RCC 7860 (cell line): ENCODE measurements at regions not wholly inside any gene's neighbourhood (a gene's known extent, or its start where the extent isn't known, plus 50 kb on each side); places are given as distances from the start of the nearest gene placed in this dataset.
A peak's percentile ranks its signal among the peaks of the same experiment; 100 is the strongest.

Experiments used
- DNase-seq: peaks from one replicate; pipeline ENCODE4 v3.0.0-alpha.2; 2015; ENCODE audit warnings: low spot score
- FAIRE-seq: peaks from 2 replicates; lab custom pipeline; 2012; peaks lifted over from hg19 to GRCh38; lab: Jason Lieb, UNC

DNA sequence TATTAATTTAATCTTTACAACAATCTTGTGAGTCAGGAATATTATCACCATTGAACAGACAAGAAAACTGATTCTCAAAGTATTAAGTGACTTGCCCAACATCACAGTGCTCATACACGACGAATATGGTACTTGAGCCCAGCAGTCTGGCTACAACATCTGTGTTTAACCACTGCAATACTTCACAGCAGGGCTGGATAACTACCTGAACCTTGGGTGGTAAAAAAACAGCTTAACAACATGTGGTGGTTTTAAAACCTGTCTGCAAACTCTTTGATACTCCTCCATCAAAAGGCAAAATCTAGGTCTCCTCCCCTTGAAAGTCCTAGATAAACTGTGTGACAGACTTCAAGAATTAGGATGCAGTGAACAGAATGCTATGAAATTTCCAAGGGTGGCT, 424.6 kb upstream of the CADM1 start:
- DNase-seq, result no peak
- FAIRE-seq, result no peak

DNA sequence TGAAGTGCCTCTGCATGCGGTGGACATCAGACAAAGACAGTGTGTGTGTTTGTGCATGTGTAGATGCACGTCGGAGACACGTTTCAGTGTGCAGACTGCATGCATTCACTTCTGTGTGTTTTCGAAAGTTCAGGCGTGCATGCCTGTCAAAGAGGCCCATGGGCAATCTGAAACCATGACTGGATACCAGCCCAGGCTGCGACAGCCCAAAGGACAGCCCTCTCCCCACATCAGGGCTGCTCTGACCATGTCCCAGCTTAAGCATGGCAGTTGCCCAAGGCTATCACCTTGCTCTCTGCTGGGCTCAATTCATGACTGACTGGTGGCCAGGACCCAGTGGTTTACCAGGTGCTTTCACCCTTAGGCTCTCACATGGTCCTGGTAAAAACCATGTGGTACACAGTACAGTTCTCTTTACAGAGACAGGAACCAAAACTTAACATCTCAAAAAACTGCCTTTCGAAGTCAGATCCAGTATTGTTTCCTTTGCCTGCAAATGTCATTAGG, 423.7 kb upstream of the CADM1 start:
- no peak for DNase-seq
- FAIRE-seq, result no peak

DNA sequence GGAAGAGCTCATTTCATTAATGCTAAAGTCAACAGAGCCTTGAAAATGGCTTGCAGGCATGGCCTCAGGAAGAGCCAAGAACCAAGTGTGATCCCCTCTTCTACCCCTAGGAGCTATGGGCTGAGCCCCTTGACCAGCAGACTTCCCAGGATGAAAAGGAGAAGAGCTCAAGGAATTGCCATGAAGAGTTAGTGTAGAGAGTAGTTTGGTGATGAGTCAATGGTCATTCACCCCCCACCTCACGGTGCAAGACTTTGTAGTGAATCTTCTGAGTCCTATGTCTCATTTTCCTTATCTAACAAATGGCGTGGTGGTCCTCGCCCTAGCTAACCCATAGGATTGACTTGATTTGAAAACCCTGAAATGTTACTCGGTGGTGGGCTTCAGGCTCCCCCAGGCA, 422.4 kb upstream of the CADM1 start:
- no peak for FAIRE-seq
- DNase-seq, result peak; percentile 51

DNA sequence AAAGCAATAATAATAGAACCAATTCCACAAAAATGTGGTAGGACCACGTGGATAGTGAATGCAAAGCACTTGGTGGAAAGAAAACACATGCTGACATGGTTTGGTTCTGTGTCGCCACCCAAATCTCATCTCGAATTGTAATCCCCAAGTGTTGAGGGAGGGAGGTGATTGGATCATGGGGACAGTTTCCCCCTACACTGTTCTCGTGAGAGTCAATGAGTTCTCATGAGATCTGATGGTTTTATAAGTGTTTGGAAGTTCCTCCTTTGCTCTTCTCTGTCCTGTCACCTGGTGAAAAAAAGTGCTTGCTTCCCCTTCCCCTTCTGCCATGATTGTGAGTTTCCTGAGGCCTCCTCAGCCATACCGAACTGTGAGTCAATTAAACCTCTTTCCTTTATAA, 421.9 kb upstream of the CADM1 start:
- DNase-seq (no peak), FAIRE-seq (no peak)

DNA sequence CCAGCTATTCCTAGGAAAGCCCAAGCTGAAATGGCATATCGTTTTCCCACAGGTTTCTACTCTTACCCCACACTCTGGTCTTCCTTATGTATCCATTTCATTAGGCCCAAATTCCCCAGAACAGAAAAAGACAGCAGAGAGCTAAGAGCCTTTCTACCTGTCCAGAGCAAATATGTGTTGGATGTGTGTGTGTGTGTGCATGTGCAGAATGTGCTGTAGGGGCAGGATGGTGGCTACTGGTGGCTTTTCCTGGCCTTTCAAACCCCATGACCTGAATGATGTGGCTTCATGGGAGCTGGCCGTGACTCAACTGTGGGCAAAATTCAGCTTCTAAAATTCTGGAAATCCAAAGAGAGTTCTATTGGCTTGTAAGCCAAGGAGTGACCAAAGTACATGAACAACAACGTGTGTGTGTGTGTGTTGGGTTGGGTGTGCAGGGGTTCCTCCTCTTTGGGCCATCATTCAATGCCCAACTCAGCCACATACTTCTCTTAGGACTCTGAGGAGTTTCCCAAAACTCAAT, 421.4 kb upstream of the CADM1 start:
- DNase-seq, result peak; percentile 33
- no peak for FAIRE-seq

DNA sequence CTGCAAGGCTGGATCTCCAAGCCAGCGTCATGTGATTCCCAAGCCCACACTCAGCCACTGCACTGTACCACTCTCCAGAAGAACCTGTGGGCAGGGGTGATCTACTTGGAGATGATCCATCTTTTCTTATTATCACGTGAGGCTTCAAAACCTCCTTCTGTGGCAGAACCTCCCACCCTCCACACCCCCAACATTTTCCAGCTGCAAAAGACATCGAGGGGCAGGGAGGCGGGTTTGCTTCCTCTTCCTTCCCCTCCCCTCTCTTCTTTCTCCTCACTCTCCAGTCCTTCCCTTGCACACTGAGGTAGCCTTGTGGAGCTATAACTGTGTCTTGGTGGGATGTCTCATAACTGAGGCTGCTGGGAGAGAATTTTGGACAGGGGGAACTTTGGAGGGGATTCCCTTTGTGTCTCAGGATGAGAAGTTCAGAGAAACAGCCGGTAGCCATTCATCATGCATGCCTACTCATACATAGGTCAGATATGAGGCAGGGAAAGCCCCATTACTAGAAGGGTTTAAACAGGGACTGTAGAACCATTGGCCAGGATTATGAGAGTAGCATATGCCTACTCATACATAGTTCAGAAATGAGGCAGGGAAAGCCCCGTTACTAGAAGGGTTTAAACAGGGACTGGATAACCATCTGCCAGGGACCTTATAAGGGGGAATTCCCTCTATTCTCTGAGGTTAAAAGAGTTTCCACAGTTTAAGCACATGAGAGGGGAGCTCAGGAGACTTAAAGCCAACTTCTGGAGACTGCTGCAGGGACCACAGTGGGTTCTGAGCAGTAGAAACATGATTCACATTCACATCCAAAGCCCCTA, 420.7 kb upstream of the CADM1 start:
- FAIRE-seq (peak; percentile 90), DNase-seq (peak; percentile 98)

DNA sequence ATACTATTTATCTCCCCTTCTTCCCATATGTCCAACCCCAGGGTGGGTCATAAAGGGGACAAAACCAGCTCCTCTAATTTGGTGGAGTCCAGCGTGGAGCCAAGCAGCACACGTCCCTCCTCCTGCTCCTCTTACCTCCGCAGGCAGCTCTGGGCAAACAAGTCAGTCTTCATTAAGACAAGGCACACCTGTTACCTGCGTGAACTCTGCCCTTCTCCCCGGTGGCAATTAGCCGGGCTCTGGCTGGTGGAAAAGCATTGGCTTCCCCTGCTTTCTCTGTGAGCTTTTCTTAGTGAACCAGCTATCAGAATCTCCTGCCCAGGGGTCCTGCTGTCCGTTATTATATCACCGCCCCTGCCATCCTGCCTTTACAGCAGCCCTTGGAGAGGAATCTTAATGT, 418.7 kb upstream of the CADM1 start:
- FAIRE-seq (no peak), DNase-seq (no peak)

DNA sequence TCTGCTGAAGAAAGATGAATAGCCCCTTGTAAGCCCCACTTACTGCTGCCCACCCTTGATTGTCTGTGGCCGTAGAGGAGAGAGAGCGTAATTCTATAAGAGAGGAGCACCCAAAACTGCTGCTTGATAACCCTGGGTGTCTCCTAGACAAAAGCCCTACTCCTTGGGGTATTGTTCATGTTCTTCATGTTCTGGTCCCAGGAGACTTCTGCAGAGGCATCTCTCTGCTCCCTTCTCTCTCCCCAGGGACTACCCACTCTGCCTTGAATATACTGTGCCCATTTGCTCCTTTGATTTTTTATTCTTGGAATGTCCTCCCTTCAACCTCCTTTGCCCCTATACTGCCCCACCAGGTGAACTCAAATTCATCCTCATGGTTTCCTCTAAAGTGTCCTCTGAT, 417.8 kb upstream of the CADM1 start:
- FAIRE-seq, result no peak
- no peak for DNase-seq

DNA sequence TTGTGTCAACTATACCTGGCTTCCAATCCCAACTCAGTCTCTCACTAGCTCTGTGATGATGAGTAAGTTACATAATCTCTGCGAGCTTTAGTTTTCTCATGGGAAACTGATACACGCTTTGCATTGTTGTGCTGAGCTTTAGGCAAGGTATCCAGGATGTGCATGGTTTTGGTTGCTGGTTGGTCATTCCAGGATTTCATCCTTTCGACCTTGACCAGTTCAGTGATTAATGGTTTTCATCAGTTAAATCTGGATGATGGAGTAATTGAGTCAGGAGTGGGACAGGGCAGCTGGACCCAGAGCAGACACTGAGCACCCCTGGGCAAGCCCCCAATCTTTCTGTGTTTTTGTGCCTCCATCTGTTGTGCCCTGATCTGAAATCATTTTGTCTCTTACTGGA, 417.3 kb upstream of the CADM1 start:
- FAIRE-seq (no peak), DNase-seq (peak; percentile 69)

DNA sequence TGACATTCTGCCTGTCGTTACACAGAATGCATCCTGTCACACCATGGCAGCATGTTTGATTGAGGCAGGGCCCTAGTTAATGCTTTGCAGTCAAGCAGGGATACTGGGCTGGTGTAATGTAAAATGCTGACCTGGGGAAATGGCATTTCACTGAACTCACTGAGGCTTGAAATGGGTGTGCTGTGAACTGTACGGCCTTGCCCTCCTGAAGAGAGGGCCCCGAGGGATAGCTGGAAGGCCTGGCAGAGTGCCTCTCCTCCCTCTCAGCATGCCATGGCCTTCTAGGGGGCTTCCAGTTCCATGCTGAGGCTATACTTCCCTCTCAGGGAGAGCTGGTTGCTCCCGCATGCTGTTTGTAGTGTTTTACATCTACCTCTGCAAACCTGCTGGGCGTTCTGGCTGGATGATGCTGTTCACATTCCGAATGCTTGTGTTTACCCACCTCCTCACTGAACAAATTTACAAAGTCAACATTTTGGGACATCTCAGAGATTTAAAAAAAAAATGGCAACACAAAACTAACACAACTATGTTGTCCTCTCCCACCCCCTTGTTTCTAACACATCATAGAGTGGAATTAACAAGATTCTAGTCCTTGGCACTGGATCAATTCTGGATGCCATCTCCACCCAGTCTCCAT, 416.7 kb upstream of the CADM1 start:
- DNase-seq (peak; percentile 91), FAIRE-seq (peak; percentile 94)

DNA sequence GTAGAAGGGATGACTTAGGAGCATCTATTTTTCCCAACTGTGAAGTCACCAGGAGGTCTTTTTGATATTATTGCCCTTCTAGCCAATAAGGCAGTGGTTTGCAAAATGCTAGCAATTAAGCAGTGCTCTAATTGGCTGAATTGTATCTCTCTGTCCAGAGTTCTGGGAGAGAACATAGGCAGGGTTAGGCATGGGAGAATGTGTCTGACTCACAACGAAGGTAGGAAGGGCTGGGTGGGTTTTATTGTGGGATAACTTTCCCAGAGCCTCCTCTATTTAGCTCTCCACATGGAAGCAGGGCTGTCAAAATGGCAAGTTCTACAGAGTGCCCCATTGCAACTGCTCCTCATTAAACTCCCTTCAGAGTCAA, 415.9 kb upstream of the CADM1 start:
- FAIRE-seq, result peak; percentile 86
- DNase-seq, result peak; percentile 88

DNA sequence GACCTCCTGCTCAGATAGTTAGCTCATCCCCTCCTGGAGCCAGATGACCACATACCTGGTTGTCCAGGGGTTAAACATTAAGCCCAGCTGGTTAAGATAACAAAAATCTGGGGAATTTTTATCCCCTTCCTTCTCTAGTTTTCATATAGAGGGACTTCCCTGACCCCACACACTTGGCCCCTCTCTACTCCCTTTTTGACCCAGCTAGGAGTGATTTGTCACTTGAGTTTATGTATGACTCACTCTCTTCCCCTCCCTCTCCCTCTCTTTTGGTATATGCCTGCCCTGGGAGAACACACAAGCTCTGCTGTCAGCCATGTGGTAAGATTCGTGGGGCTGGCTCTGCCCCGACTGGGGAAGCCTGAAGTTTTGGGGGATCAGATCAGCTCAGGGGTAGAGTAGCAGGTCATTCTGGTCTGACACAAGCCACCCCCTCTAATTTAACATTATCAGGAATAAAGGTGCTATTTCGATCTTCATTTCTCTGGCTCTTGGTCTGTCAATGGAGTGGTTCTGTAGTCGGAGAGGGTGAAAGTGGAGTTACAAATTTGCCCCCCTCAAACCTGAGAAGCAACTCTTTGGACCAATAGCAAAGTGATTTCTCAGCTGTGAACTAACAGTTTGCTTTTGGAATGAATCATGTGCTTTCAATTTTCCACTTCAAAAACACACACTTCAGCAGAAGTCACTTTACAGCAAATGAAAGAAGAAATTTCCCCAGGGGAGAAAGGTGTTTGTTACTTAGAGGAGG, 415.3 kb upstream of the CADM1 start:
- peak; percentile 98 for FAIRE-seq
- peak; percentile 99 for DNase-seq

DNA sequence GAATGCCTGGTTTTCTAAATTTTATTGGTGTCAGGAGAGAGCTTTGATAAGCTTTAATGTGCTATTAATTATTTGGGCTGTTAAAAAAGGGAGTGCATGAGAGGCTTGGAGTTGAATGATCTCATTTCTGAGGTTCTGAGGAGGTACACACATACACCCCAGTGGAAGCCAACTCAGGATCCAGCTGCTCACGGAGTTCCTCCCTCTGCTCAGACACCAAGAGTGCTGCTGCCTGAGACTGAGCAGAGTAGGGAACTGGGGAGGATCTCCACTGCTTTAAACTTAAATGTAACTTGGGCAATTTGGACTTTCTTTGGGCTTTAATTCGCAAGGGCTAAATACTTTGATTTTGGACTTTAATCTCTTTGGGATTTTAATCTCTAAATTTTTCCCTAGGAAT, 414.4 kb upstream of the CADM1 start:
- DNase-seq, result no peak
- no peak for FAIRE-seq

DNA sequence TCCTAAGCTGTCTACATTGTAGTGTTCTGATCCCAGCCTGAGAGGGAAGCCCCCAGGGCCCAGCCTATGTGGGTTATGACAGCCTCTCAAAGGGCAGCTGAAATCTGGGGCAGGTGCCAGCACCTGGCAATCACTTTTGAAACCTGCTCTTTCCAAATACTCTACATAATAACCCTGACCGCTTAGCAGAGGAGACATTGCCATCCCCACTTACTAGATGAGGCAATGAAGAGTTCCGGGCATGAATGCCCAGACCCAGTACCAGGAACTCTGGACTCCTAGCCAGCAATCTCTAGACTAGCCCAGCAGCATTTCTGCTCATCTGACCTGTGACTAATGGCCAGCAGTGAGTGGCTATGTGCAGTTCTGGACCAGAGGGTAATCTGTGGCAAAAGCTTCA, 412.4 kb upstream of the CADM1 start:
- FAIRE-seq, result peak; percentile 55
- DNase-seq, result peak; percentile 39

DNA sequence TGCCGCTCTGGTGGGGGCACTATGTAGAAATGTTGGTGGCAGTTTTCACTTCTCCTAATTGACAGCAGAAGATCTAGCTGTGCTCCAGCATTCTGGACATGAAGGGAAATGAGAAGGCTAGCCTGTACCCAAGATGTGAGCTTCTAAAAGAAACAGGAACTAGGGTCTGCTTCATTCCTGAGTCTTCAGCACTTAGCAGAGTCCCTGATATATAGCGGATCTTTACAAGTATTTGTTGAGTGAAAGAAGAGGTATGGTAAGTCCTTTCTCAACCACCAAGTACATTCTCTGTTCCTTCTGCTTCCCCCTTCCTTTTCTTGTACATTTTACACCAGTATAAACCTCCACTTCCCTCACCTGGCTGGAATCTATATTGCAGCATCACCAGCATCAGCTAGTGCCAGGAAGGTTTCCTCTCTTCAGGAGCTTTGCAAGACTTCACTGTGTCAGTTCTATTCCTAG, 408.3 kb upstream of the CADM1 start:
- DNase-seq, result peak; percentile 50
- FAIRE-seq, result no peak

DNA sequence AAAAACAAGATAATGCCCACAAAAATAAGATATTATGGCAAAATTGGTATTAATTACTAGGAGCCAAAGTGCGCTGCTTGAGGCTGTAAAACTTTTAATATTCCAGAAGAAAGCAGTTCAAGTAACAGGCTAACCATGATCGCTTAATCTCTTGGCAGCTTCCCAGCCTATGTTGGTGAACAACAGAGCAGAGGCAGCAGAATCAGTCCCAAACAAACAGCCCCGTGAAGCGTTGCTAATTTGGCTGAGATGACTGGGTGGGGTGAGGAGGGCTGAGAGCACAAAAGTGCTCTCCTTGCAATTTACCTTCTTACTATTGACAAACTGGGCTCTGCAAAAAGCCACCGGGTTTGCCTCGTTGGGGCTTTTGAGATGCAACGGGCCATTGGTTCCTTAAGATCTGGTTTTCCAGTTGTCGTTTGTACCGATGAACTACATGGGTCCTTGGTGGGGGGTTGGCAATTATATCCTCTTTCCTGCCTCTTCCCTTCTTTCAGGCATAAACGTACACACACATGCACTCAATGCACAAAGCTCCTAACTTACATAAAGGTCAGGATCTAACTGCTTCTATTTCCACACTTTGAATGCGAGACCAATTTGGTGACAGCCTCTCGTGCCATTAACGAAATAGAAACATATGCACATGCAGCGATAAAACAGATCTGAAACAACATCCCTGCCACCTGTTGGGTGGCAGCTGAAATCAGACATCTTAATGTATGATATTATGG, 407.6 kb upstream of the CADM1 start:
- DNase-seq (no peak), FAIRE-seq (no peak)

DNA sequence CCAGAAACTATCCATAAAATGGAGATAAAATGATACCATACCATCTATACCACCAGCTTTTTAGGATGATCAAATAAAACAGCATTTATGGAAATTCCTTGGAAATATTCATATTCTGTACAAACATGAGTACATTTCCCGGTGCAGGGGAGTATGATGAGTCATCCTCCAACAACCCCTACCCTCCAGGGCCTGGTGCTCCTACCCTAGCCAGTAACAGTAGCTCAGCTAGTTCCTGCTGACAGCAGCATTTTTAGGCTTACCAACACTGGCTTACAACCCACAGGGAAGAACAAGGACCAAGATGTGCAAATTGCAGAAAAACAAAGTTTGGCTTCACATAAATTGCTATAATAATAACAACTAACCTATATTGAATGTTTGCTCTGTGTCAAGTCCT, 406.2 kb upstream of the CADM1 start:
- DNase-seq, result peak; percentile 14
- no peak for FAIRE-seq

DNA sequence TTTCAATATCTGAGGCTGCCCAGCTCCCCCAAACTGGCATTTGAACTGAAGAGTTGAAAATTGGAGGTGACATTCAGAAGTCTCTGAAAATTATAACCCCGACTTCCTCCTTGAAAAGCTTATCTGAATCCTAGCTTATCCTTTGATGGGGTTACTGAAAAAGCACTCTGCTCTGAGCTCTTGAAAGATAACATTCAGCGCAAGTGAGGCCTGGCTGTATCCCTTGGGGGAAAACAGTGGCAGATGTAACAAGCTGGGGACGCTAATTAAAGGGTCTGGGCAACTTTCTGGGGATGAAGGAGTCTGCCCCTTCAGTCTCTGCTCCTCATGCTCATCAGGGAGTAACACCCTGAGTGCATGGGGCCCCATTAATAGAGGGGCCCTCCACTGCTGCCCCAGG, 402.0 kb upstream of the CADM1 start:
- FAIRE-seq (no peak), DNase-seq (no peak)

DNA sequence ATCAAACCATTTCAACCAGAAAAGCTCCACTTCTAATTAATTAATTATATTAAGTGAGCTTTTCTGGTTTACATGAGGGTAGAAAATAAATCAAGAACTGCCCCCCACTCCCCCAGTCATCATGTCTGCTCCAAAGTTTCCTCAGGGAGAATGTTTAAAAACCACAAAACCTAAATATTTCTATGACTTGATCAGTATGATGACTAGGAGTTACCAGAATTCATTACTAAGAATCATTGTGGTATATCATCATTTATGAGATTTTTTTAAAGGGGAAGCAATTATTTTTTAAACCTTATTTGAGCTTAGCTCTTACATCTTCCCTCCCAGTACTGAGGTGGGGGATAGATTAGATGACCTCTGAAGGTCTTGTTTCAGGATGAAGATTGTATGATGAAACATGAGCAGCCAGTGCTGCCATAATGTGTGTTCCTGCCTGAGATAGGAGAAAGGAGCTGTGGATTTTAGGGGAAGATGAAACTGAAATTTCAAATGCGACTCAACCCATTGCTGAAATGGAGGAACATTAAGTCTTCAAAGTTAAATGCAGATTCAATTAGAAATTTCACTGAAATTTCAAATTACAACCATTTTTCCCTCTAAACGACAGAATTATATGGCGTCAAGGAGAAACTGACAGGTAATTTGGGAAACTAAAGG, 401.3 kb upstream of the CADM1 start:
- FAIRE-seq, result peak; percentile 88
- DNase-seq, result peak; percentile 79

DNA sequence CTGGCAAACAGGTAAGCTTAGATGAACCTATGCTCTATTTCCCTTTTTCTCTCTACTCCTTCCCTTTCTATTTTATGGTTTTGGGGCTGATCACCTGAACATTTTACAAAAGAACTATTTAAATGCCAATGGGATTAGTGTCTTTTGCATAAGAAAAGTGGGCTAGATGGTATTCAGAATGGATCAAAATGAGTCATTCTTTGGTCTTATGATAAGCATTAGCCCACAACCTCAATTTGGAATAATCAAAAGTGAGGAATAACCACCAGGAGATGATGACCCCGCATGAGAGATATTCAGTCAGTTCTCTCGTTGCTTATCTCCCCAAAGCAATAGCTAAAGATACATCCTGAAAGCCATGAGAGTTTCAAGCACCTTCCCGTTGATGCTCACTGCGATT, 399.0 kb upstream of the CADM1 start:
- DNase-seq (peak; percentile 28), FAIRE-seq (no peak)
